HG03135 (cell line): ENCODE measurements at regions not wholly inside any gene's neighbourhood (a gene's known extent, or its start where the extent isn't known, plus 50 kb on each side); places are given as distances from the start of the nearest gene placed in this dataset.
"Not testable (repeated sequence)": the region's sequence is repeated elsewhere in the genome, so short reads cannot be mapped to it uniquely, and the experiment has no call there.

ENCODE experiments used
- ATAC-seq: cut with Tn5 transposase; IDR thresholded peaks from one replicate; pipeline ENCODE4 v1.9.1; 2021; ENCODE audit warnings: mild to moderate bottlenecking, moderate library complexity; ENCODE audit not compliant: unreplicated experiment

GRCh38 chr12:89072294-89073026 is 279.8 kb downstream of the DUSP6 start:
- no peak for ATAC-seq

- ATAC-seq, result no peak
These were observed 281.7 kb downstream of the DUSP6 start for GRCh38 chr12:89070603-89071002.

- ATAC-seq, result no peak
These were observed 282.9 kb downstream of the DUSP6 start for GRCh38 chr12:89069431-89069830.

GRCh38 chr12:89067421-89068187 is 284.7 kb downstream of the DUSP6 start:
- ATAC-seq, result no peak

- ATAC-seq, result no peak
These were observed 287.5 kb downstream of the DUSP6 start for GRCh38 chr12:89064780-89065179.

GRCh38 chr12:89064151-89064550 is 288.1 kb downstream of the DUSP6 start:
- no peak for ATAC-seq

- ATAC-seq, result no peak
These were observed 289.3 kb downstream of the DUSP6 start for GRCh38 chr12:89062996-89063395.

- ATAC-seq, result no peak
These were observed 292.4 kb downstream of the DUSP6 start for GRCh38 chr12:89059721-89060541.

- no peak for ATAC-seq
These were observed 293.2 kb downstream of the DUSP6 start for GRCh38 chr12:89059056-89059455.

- ATAC-seq, result no peak
These were observed 293.9 kb downstream of the DUSP6 start for GRCh38 chr12:89058402-89058801.

GRCh38 chr12:89053817-89054216 is 298.5 kb downstream of the DUSP6 start:
- not testable (repeated sequence) for ATAC-seq

- peak; percentile 77 for ATAC-seq
These were observed 301.1 kb downstream of the DUSP6 start for GRCh38 chr12:89051065-89051677.

GRCh38 chr12:89047856-89048418 is 304.4 kb downstream of the DUSP6 start:
- ATAC-seq, result no peak

- ATAC-seq, result no peak
These were observed 311.2 kb downstream of the DUSP6 start for GRCh38 chr12:89041078-89041477.

GRCh38 chr12:89040146-89040964 is 311.9 kb downstream of the DUSP6 start:
- peak; percentile 99 for ATAC-seq

GRCh38 chr12:89038831-89039512 is 313.3 kb downstream of the DUSP6 start:
- ATAC-seq, result no peak

GRCh38 chr12:89033062-89033461 is 319.2 kb downstream of the DUSP6 start:
- ATAC-seq, result no peak

GRCh38 chr12:89029961-89030360 is 322.3 kb downstream of the DUSP6 start:
- ATAC-seq, result no peak

- no peak for ATAC-seq
These were observed 327.7 kb downstream of the DUSP6 start for GRCh38 chr12:89024580-89024979.
